ENCODE measurements at regions not wholly inside any gene's neighbourhood (a gene's known extent, or its start where the extent isn't known, plus 50 kb on each side); places are given as distances from the start of the nearest gene placed in this dataset.

DNA sequence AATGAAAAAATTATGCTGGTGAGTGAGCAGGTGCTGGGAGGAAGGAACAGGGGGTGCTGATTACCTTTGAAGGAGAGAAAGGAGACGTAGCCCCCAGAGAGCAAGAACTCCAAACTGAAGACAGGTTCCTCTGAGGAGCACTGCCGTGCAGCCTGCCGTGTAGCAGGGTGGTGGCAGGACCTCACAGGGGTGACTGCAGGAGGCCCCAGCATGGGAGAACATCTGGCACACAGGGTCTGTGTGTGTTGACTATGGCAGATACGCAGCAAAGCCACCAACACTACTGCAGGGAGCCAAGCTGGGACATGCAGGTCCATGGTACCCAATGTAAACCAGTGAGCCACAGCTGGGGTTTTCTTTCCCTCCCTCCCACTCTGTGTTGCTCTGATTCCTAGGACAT, 192.1 kb upstream of the PDE1C start:
- Histone ChIP-seq H3K27me3 (ENCODE audit: control insufficient read depth in 2 of 2, insufficient read depth in 1 of 2, low read length in 1 of 2) (no peaks in the 10 kb centered on the region), H3K9me3 (ENCODE audit: control insufficient read depth in 2 of 2, insufficient read depth in 1 of 2, low read length in 1 of 2) (no peaks in the 10 kb centered on the region), H3K36me3 (ENCODE audit: control insufficient read depth in 2 of 2, insufficient read depth in 2 of 2, low read length in 1 of 2) (no peaks in the 10 kb centered on the region), H3K4me1 (ENCODE audit: control insufficient read depth in 2 of 2, insufficient read depth in 2 of 2, low read length in 2 of 2) (no peaks in the 10 kb centered on the region), H3K27ac (ENCODE audit: low read depth in 1 of 2, low read length in 1 of 2) (no peak overlapping the region), H3K4me3 (ENCODE audit: low read length in 2 of 2) (no peak overlapping the region)
- no peak for DNase-seq (ENCODE audit: low read depth in 6 of 9, low spot score in 9 of 9)
- WGBS, result 25% methylated on average over 4 of the region's 4 CpGs

DNA sequence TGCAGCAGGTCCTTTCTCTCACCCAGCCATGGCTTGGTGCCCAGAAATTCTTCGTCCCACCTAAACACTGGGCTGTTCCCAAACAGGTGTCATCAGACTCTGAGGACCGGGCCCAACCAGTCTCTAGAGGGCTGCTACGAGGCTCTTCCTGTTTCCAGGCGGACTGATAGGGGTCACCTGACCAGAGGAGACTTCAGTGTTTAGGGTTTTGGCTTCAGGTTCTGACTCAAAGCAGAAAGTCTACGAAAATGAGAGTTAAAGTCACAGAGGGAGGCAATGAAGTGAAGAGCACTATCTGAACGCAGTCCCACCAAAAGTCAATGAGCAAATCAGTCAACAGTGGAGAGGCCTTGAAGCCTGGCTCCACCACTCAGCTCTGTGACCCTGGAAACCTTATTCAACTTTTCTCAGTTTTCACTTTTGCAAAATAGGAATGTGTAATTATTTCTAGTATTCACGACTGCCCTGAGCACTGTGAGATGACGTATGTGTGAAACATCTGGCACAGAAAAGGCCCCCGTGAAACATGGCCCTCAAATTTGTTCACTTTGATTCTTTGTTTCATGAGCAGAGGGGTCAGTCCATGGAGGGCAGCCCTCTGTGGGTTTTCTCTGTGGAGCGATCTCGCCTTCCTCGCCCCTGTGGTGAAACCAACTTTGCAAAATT, 189.9 kb upstream of the PDE1C start:
- Histone ChIP-seq H3K4me3 (ENCODE audit: low read length in 2 of 2) (no peak overlapping the region), H3K27me3 (ENCODE audit: control insufficient read depth in 2 of 2, insufficient read depth in 1 of 2, low read length in 1 of 2) (no peaks in the 10 kb centered on the region), H3K27ac (ENCODE audit: low read depth in 1 of 2, low read length in 1 of 2) (no peak overlapping the region), H3K9me3 (ENCODE audit: control insufficient read depth in 2 of 2, insufficient read depth in 1 of 2, low read length in 1 of 2) (no peaks in the 10 kb centered on the region), H3K36me3 (ENCODE audit: control insufficient read depth in 2 of 2, insufficient read depth in 2 of 2, low read length in 1 of 2) (no peaks in the 10 kb centered on the region), H3K4me1 (ENCODE audit: control insufficient read depth in 2 of 2, insufficient read depth in 2 of 2, low read length in 2 of 2) (no peaks in the 10 kb centered on the region)
- WGBS, result 65% methylated on average over 12 of the region's 12 CpGs
- no peak for DNase-seq (ENCODE audit: low read depth in 6 of 9, low spot score in 9 of 9)

GRCh38 chr7:32258265-32258664, 188.1 kb upstream of the PDE1C start:
- 94% methylated on average over 4 of the region's 4 CpGs for WGBS

GRCh38 chr7:32257621-32258020, 187.4 kb upstream of the PDE1C start:
- Histone ChIP-seq H3K4me3 (ENCODE audit: low read length in 2 of 2) (no peak overlapping the region), H3K9me3 (ENCODE audit: control insufficient read depth in 2 of 2, insufficient read depth in 1 of 2, low read length in 1 of 2) (no peaks in the 10 kb centered on the region), H3K27ac (ENCODE audit: low read depth in 1 of 2, low read length in 1 of 2) (no peak overlapping the region), H3K4me1 (ENCODE audit: control insufficient read depth in 2 of 2, insufficient read depth in 2 of 2, low read length in 2 of 2) (no peaks in the 10 kb centered on the region), H3K27me3 (ENCODE audit: control insufficient read depth in 2 of 2, insufficient read depth in 1 of 2, low read length in 1 of 2) (no peaks in the 10 kb centered on the region), H3K36me3 (ENCODE audit: control insufficient read depth in 2 of 2, insufficient read depth in 2 of 2, low read length in 1 of 2) (no peaks in the 10 kb centered on the region)
- 97% methylated on average over 1 of the region's 1 CpG for WGBS
- no peak for DNase-seq (ENCODE audit: low read depth in 6 of 9, low spot score in 9 of 9)

More at GRCh38 chr7:32258265-32258664, 188.1 kb upstream of the PDE1C start:
- Histone ChIP-seq H3K9me3 (ENCODE audit: control insufficient read depth in 2 of 2, insufficient read depth in 1 of 2, low read length in 1 of 2) (no peaks in the 10 kb centered on the region), H3K4me3 (ENCODE audit: low read length in 2 of 2) (no peak overlapping the region), H3K4me1 (ENCODE audit: control insufficient read depth in 2 of 2, insufficient read depth in 2 of 2, low read length in 2 of 2) (no peaks in the 10 kb centered on the region), H3K27ac (ENCODE audit: low read depth in 1 of 2, low read length in 1 of 2) (no peak overlapping the region), H3K27me3 (ENCODE audit: control insufficient read depth in 2 of 2, insufficient read depth in 1 of 2, low read length in 1 of 2) (no peaks in the 10 kb centered on the region), H3K36me3 (ENCODE audit: control insufficient read depth in 2 of 2, insufficient read depth in 2 of 2, low read length in 1 of 2) (no peaks in the 10 kb centered on the region)
- no peak for DNase-seq (ENCODE audit: low read depth in 6 of 9, low spot score in 9 of 9)

- WGBS, result 91% methylated on average over 2 of the region's 2 CpGs
- H3K9me3 ChIP-seq (ENCODE audit: control insufficient read depth in 2 of 2, insufficient read depth in 1 of 2, low read length in 1 of 2), result no peaks in the 10 kb centered on the region
- H3K27ac ChIP-seq (ENCODE audit: low read depth in 1 of 2, low read length in 1 of 2), result no peak overlapping the region
- no peak overlapping the region for H3K4me3 ChIP-seq (ENCODE audit: low read length in 2 of 2)
- no peaks in the 10 kb centered on the region for H3K36me3 ChIP-seq (ENCODE audit: control insufficient read depth in 2 of 2, insufficient read depth in 2 of 2, low read length in 1 of 2)
- H3K4me1 ChIP-seq (ENCODE audit: control insufficient read depth in 2 of 2, insufficient read depth in 2 of 2, low read length in 2 of 2), result no peaks in the 10 kb centered on the region
- no peaks in the 10 kb centered on the region for H3K27me3 ChIP-seq (ENCODE audit: control insufficient read depth in 2 of 2, insufficient read depth in 1 of 2, low read length in 1 of 2)
- no peak for DNase-seq (ENCODE audit: low read depth in 6 of 9, low spot score in 9 of 9)
Measured at GRCh38 chr7:32256811-32257210, 186.6 kb upstream of the PDE1C start.

DNA sequence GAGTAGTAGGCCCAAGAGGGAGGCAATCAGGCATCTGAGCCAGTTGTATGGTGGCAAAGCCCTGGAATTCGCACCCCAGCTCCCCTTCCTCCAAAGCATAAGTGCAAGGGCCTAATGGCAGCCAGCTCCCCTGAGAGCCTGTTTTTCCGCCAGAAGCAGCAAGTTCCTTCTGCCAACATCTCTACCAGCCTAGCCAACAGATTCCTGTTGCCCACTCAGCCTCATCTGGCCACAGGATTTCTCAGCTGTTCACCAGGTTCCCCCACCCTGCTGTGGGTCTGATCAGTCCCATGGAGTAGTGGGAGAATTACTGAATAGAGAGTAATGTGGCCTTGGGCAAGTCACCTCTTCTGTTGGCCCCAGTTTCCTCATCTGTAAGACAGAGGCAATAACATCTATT, 186.2 kb upstream of the PDE1C start:
- Histone ChIP-seq H3K27ac (ENCODE audit: low read depth in 1 of 2, low read length in 1 of 2) (no peak overlapping the region), H3K4me1 (ENCODE audit: control insufficient read depth in 2 of 2, insufficient read depth in 2 of 2, low read length in 2 of 2) (no peaks in the 10 kb centered on the region), H3K9me3 (ENCODE audit: control insufficient read depth in 2 of 2, insufficient read depth in 1 of 2, low read length in 1 of 2) (no peaks in the 10 kb centered on the region), H3K36me3 (ENCODE audit: control insufficient read depth in 2 of 2, insufficient read depth in 2 of 2, low read length in 1 of 2) (no peaks in the 10 kb centered on the region), H3K27me3 (ENCODE audit: control insufficient read depth in 2 of 2, insufficient read depth in 1 of 2, low read length in 1 of 2) (no peaks in the 10 kb centered on the region), H3K4me3 (ENCODE audit: low read length in 2 of 2) (no peak overlapping the region)
- DNase-seq (ENCODE audit: low read depth in 6 of 9, low spot score in 9 of 9), result no peak
- WGBS, result 95% methylated on average over 2 of the region's 2 CpGs

- WGBS, result 96% methylated on average over 6 of the region's 6 CpGs
- H3K27ac ChIP-seq (ENCODE audit: low read depth in 1 of 2, low read length in 1 of 2), result no peak overlapping the region
- no peaks in the 10 kb centered on the region for H3K27me3 ChIP-seq (ENCODE audit: control insufficient read depth in 2 of 2, insufficient read depth in 1 of 2, low read length in 1 of 2)
- no peaks in the 10 kb centered on the region for H3K4me1 ChIP-seq (ENCODE audit: control insufficient read depth in 2 of 2, insufficient read depth in 2 of 2, low read length in 2 of 2)
- H3K4me3 ChIP-seq (ENCODE audit: low read length in 2 of 2), result no peak overlapping the region
- H3K36me3 ChIP-seq (ENCODE audit: control insufficient read depth in 2 of 2, insufficient read depth in 2 of 2, low read length in 1 of 2), result no peaks in the 10 kb centered on the region
- DNase-seq (ENCODE audit: low read depth in 6 of 9, low spot score in 9 of 9), result no peak
- no peaks in the 10 kb centered on the region for H3K9me3 ChIP-seq (ENCODE audit: control insufficient read depth in 2 of 2, insufficient read depth in 1 of 2, low read length in 1 of 2)
Measured at GRCh38 chr7:32255036-32255435, 184.8 kb upstream of the PDE1C start.

DNA sequence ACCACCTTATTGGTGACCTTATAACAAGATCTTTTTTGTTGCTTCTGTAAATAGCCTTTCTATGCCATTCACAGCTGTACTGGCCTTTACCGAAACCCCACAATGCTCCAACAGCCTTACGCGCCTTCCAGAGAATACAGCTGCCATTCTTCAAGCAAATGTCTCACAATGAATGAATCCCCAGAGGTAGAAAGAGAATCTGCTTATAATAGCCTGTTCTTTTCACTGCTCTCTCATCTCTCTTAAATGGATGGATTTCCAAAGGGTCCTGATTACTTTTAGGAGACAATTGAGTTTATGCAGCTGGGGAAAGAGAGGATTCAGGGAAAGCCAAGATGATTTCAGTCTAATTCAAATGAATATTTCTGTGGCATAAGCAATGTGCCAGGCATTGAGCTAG, 183.1 kb upstream of the PDE1C start:
- WGBS, result 98% methylated on average over 3 of the region's 3 CpGs
- Histone ChIP-seq H3K4me3 (ENCODE audit: low read length in 2 of 2) (no peak overlapping the region), H3K4me1 (ENCODE audit: control insufficient read depth in 2 of 2, insufficient read depth in 2 of 2, low read length in 2 of 2) (no peaks in the 10 kb centered on the region), H3K9me3 (ENCODE audit: control insufficient read depth in 2 of 2, insufficient read depth in 1 of 2, low read length in 1 of 2) (no peaks in the 10 kb centered on the region), H3K27me3 (ENCODE audit: control insufficient read depth in 2 of 2, insufficient read depth in 1 of 2, low read length in 1 of 2) (no peaks in the 10 kb centered on the region), H3K36me3 (ENCODE audit: control insufficient read depth in 2 of 2, insufficient read depth in 2 of 2, low read length in 1 of 2) (no peaks in the 10 kb centered on the region), H3K27ac (ENCODE audit: low read depth in 1 of 2, low read length in 1 of 2) (no peak overlapping the region)
- no peak for DNase-seq (ENCODE audit: low read depth in 6 of 9, low spot score in 9 of 9)

GRCh38 chr7:32251659-32252058, 181.5 kb upstream of the PDE1C start:
- H3K27ac ChIP-seq (ENCODE audit: low read depth in 1 of 2, low read length in 1 of 2), result no peak overlapping the region
- H3K36me3 ChIP-seq (ENCODE audit: control insufficient read depth in 2 of 2, insufficient read depth in 2 of 2, low read length in 1 of 2), result no peaks in the 10 kb centered on the region
- H3K4me3 ChIP-seq (ENCODE audit: low read length in 2 of 2), result no peak overlapping the region
- no peaks in the 10 kb centered on the region for H3K9me3 ChIP-seq (ENCODE audit: control insufficient read depth in 2 of 2, insufficient read depth in 1 of 2, low read length in 1 of 2)
- H3K27me3 ChIP-seq (ENCODE audit: control insufficient read depth in 2 of 2, insufficient read depth in 1 of 2, low read length in 1 of 2), result no peaks in the 10 kb centered on the region
- no peak for DNase-seq (ENCODE audit: low read depth in 6 of 9, low spot score in 9 of 9)
- H3K4me1 ChIP-seq (ENCODE audit: control insufficient read depth in 2 of 2, insufficient read depth in 2 of 2, low read length in 2 of 2), result no peaks in the 10 kb centered on the region
